Fibroblast of lung (primary cell): ENCODE measurements at regions not wholly inside any gene's neighbourhood (a gene's known extent, or its start where the extent isn't known, plus 50 kb on each side); places are given as distances from the start of the nearest gene placed in this dataset.

Experiments used
- DNase-seq, 2 donors: peaks; one replicate each; pipeline versions ENCODE4 v3.0.0 to v3.0.0-alpha.2; 2010; ENCODE audit warnings: low read depth in 2 of 2
- H2AFZ ChIP-seq: 2 replicates; pipeline ENCODE4 v1.5.1; 2012; ENCODE audit warnings: low read length, control low read depth, inconsistent platforms
- H3K27ac ChIP-seq: 2 replicates; pipeline ENCODE4 v1.5.1; 2011; ENCODE audit warnings: low read length, control low read depth; ENCODE audit not compliant: insufficient read depth
- H3K27me3 ChIP-seq: 2 replicates; pipeline ENCODE4 v1.5.1; 2011; ENCODE audit warnings: mild to moderate bottlenecking, low read length; ENCODE audit not compliant: control insufficient read depth, insufficient read depth
- H3K36me3 ChIP-seq: 2 replicates; pipeline ENCODE4 v1.5.1; 2011; ENCODE audit warnings: low read length; ENCODE audit not compliant: control insufficient read depth, insufficient read depth
- H3K4me1 ChIP-seq: 2 replicates; pipeline ENCODE4 v1.5.1; 2011; ENCODE audit warnings: low read length; ENCODE audit not compliant: control insufficient read depth, insufficient read depth; ENCODE audit errors: extremely low read depth
- H3K4me2 ChIP-seq: 2 replicates; pipeline ENCODE4 v1.5.1; 2011; ENCODE audit warnings: low read length, control low read depth; ENCODE audit not compliant: insufficient read depth; ENCODE audit errors: extremely low read depth
- H3K4me3 ChIP-seq, 4 experiments: fragments of 200-600 bp in 1 of 4; sonication (generic) in 1 of 4; replicated peaks in 1 of 4; 2 replicates each; pipeline ENCODE4 v1.5.1; 2011 to 2016; ENCODE audit warnings: low read length in 4 of 4, low read depth in 3 of 4, mild to moderate bottlenecking in 3 of 4, control low read depth in 2 of 4, inconsistent platforms in 1 of 4, mixed read lengths in 1 of 4; ENCODE audit not compliant: insufficient read depth in 1 of 4; ENCODE audit errors: control extremely low read depth in 1 of 4
- H3K79me2 ChIP-seq: 2 replicates; pipeline ENCODE4 v1.5.1; 2012; ENCODE audit warnings: mild to moderate bottlenecking, low read length, inconsistent platforms; ENCODE audit not compliant: control insufficient read depth, insufficient read depth
- H3K9ac ChIP-seq: 2 replicates; pipeline ENCODE4 v1.5.1; 2011; ENCODE audit warnings: mild to moderate bottlenecking, low read length, control low read depth; ENCODE audit not compliant: insufficient read depth
- H3K9me3 ChIP-seq: 2 replicates; pipeline ENCODE4 v1.5.1; 2012; ENCODE audit warnings: low read depth, low read length; ENCODE audit not compliant: control insufficient read depth, insufficient read depth
- H4K20me1 ChIP-seq: 2 replicates; pipeline ENCODE4 v1.5.1; 2011; ENCODE audit warnings: low read length; ENCODE audit not compliant: control insufficient read depth, insufficient read depth; ENCODE audit errors: extremely low read depth
- EZH2 ChIP-seq: IDR thresholded peaks from 2 replicates; pipeline ENCODE4 v1.5.1; 2012; ENCODE audit warnings: low read length, control low read depth, mild to moderate bottlenecking; ENCODE audit errors: missing control alignments
- TF ChIP-seq, protein P1 (sequence below), 2 donors: IDR thresholded peaks in 1 of 2; conservative IDR thresholded peaks in 1 of 2; 1 replicate in 1 of 2; 2 replicates in 1 of 2; pipeline ENCODE4 v1.5.1; 2011 to 2012; ENCODE audit warnings: low read length in 2 of 2, control low read depth in 1 of 2, inconsistent platforms in 1 of 2, low read depth in 1 of 2, mild to moderate bottlenecking in 1 of 2

DNA sequence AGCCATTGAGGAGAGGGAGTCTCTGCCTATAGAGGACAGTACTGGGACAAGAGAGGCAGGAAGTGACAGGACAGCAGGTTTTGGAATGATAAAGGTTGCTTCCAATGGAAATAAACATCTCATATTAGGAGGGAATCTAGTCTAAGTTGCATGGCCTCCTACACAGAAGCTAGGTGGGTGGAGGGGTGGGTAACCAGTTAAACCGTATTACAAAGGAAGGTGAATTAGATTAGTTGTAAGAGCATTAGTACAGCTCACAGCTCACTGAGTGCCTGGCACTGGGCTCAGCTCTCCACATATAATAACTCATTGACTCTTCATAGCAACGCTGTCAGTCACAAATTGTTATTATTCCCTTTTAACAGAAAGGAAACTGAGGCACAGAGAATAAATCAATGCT lies 468.1 kb downstream of the PTPRU start:
- peaks cover 12% of the 10 kb centered on the region for H3K4me1 ChIP-seq
- TF ChIP-seq, protein P1, sequence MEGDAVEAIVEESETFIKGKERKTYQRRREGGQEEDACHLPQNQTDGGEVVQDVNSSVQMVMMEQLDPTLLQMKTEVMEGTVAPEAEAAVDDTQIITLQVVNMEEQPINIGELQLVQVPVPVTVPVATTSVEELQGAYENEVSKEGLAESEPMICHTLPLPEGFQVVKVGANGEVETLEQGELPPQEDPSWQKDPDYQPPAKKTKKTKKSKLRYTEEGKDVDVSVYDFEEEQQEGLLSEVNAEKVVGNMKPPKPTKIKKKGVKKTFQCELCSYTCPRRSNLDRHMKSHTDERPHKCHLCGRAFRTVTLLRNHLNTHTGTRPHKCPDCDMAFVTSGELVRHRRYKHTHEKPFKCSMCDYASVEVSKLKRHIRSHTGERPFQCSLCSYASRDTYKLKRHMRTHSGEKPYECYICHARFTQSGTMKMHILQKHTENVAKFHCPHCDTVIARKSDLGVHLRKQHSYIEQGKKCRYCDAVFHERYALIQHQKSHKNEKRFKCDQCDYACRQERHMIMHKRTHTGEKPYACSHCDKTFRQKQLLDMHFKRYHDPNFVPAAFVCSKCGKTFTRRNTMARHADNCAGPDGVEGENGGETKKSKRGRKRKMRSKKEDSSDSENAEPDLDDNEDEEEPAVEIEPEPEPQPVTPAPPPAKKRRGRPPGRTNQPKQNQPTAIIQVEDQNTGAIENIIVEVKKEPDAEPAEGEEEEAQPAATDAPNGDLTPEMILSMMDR (conservative IDR thresholded peaks at IDR 0.05 in 1 of 2, IDR thresholded peaks at IDR 0.05 in 1 of 2; ENCODE audit: low read depth in 1 of 2, low read length in 2 of 2), result no peak
- no peak for TF ChIP-seq EZH2
- no peaks in the 10 kb centered on the region for H3K36me3 ChIP-seq
- peaks cover 12% of the 10 kb centered on the region for H3K27me3 ChIP-seq
- no peak overlapping the region for H3K4me2 ChIP-seq
- H4K20me1 ChIP-seq, result no peaks in the 10 kb centered on the region
- H3K79me2 ChIP-seq, result no peaks in the 10 kb centered on the region
- no peak overlapping the region for H3K9ac ChIP-seq
- H3K4me3 ChIP-seq, result no peak overlapping the region
- H3K9me3 ChIP-seq, result no peaks in the 10 kb centered on the region
- H3K27ac ChIP-seq, result no peak overlapping the region
- no peak for DNase-seq
- no peak overlapping the region for H2AFZ ChIP-seq

DNA sequence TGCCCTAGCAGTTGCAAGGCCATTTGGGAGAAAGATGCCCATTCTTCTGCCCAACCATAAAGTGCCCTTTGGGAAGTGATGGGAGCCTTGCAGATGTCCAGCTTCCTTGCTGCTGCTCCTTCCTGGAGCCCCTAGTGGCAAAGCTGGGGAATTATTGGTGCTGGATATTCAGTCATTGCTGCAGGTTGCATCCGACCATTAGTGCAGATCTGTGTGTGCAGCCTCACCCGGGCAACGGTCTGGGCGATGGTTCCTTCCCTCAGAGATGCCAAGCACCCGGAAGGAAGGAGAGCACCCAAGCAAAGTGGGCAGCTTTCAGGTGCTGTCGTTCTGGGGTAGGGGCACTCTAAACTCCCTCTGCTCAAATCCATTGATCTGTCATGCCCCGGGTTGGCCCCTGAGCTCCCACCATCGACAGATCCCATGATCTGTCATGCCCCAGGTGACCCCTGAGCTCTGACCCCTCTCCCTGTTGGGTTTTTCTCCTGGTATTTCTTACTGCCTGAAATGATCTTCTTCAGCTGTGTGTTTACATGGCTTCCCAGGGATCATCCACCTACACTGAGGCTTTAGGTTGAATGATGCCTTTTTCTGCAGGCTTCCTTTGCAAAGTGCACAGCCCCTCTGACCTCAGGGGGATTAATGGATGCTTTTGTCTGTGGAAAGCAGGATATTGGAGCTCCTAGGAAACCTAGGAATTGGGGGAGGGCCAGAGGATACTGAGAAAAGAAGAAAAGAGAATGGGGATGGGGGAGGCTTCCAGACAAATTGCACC lies 467.5 kb downstream of the PTPRU start:
- no peak overlapping the region for H3K4me2 ChIP-seq
- peaks cover 9% of the 10 kb centered on the region for H3K4me1 ChIP-seq
- H2AFZ ChIP-seq, result no peak overlapping the region
- H3K9me3 ChIP-seq, result no peaks in the 10 kb centered on the region
- no peak overlapping the region for H3K27ac ChIP-seq
- TF ChIP-seq, protein P1 (conservative IDR thresholded peaks at IDR 0.05 in 1 of 2, IDR thresholded peaks at IDR 0.05 in 1 of 2; ENCODE audit: low read depth in 1 of 2, low read length in 2 of 2), result peak; percentile 88 to 95
- TF ChIP-seq EZH2, result peak; percentile 49
- no peaks in the 10 kb centered on the region for H3K36me3 ChIP-seq
- DNase-seq, result peak; percentile 49 to 58
- no peaks in the 10 kb centered on the region for H3K79me2 ChIP-seq
- H3K9ac ChIP-seq, result no peak overlapping the region
- no peaks in the 10 kb centered on the region for H4K20me1 ChIP-seq
- no peak overlapping the region for H3K4me3 ChIP-seq
- H3K27me3 ChIP-seq, result peaks cover 12% of the 10 kb centered on the region

DNA sequence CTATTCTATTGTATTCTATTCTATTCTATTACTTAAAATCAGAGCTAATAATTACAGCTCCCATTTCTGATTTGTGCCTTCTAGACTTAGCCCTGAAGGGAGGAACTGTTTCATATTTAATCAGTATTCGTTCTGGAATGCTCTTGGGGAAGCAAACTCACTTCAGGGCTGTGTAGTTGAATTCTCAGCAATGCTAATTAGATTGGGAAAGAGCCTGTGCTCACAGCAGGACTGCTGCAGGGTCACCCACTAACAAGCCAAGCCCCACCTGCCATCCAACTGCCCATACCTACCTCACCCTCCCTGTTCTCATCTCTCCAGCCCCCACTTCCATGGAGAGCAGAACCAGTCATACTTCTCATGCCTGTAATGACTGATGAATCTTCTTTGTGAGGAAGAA lies 464.2 kb downstream of the PTPRU start:
- no peaks in the 10 kb centered on the region for H3K4me1 ChIP-seq
- no peak overlapping the region for H2AFZ ChIP-seq
- no peak overlapping the region for H3K27ac ChIP-seq
- H3K9ac ChIP-seq, result no peak overlapping the region
- H3K27me3 ChIP-seq, result peaks cover 9% of the 10 kb centered on the region
- no peak for DNase-seq
- H3K4me2 ChIP-seq, result no peak overlapping the region
- H4K20me1 ChIP-seq, result no peaks in the 10 kb centered on the region
- no peaks in the 10 kb centered on the region for H3K9me3 ChIP-seq
- TF ChIP-seq EZH2, result no peak
- TF ChIP-seq, protein P1 (conservative IDR thresholded peaks at IDR 0.05 in 1 of 2, IDR thresholded peaks at IDR 0.05 in 1 of 2; ENCODE audit: low read depth in 1 of 2, low read length in 2 of 2), result no peak
- no peak overlapping the region for H3K4me3 ChIP-seq
- no peaks in the 10 kb centered on the region for H3K36me3 ChIP-seq
- no peaks in the 10 kb centered on the region for H3K79me2 ChIP-seq
